HUES48 (cell line): ENCODE measurements at regions not wholly inside any gene's neighbourhood (a gene's known extent, or its start where the extent isn't known, plus 50 kb on each side); places are given as distances from the start of the nearest gene placed in this dataset.

Source experiments
- H3K27ac ChIP-seq: one replicate; pipeline ENCODE4 v1.7.0; 2013; ENCODE audit warnings: low read depth, low read length, inconsistent platforms
- H3K27me3 ChIP-seq: 2 replicates; pipeline ENCODE4 v1.6.1; 2013; ENCODE audit warnings: mild to moderate bottlenecking, low read length; ENCODE audit not compliant: control insufficient read depth, insufficient read depth
- H3K36me3 ChIP-seq: 2 replicates; pipeline ENCODE4 v1.6.1; 2013; ENCODE audit warnings: low read length; ENCODE audit not compliant: control insufficient read depth, insufficient read depth
- H3K4me1 ChIP-seq: 2 replicates; pipeline ENCODE4 v1.6.1; 2013; ENCODE audit warnings: mild to moderate bottlenecking, low read length; ENCODE audit not compliant: control insufficient read depth, insufficient read depth
- H3K4me3 ChIP-seq: 2 replicates; pipeline ENCODE4 v1.5.1; 2013; ENCODE audit warnings: mild to moderate bottlenecking, low read depth, low read length
- H3K9ac ChIP-seq: 2 replicates; pipeline ENCODE4 v1.6.1; 2013; ENCODE audit warnings: mild to moderate bottlenecking, low read depth, low read length, moderate library complexity
- H3K9me3 ChIP-seq: 2 replicates; pipeline ENCODE4 v1.6.1; 2013; ENCODE audit warnings: low read length; ENCODE audit not compliant: control insufficient read depth, insufficient read depth

DNA sequence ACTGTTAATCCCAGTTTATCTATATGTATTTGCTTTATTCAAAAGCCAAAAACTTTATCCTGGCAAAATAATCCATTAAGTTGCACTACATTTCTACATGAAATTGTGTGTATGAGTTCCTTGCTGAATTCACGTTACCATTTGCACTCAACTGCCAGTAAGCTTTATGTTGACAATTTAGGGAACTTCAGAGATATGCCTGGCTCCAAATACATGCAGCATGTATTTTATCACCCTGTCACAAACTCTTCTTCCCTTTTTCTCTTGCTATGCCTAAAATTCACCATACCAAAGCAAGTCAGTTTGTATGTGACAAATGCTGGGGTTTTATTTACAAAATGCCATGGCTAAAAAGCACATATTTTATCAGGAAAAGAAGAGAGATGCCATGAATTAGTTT, 157.6 kb upstream of the CDH2 start:
- Histone ChIP-seq H3K4me3 (no peak overlapping the region), H3K36me3 (no peaks in the 10 kb centered on the region), H3K4me1 (no peaks in the 10 kb centered on the region), H3K27ac (no peak overlapping the region), H3K9ac (no peak overlapping the region), H3K9me3 (no peaks in the 10 kb centered on the region), H3K27me3 (no peaks in the 10 kb centered on the region)

DNA sequence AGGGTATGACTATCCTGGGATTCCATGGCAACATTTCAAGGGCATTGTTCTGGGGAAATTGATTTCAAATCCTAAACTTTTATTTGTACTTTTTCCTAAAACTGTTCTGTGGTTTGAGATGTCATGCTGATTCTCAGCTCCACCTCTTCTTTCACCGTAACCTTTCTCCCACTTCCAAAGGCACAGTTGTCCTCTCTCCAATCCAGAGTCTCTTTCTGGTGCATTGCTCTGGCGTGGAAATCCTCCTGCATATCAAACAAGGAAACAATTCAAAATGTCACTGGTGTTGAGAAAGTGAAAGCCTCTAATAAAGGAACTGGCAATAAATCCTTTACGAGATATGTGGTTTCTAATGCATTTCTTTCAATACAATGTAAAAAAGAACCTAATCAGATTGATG, 155.1 kb upstream of the CDH2 start:
- H3K4me1 ChIP-seq = no peaks in the 10 kb centered on the region
- H3K4me3 ChIP-seq = no peak overlapping the region
- H3K9me3 ChIP-seq = no peaks in the 10 kb centered on the region
- no peaks in the 10 kb centered on the region for H3K27me3 ChIP-seq
- H3K27ac ChIP-seq = no peak overlapping the region
- no peak overlapping the region for H3K9ac ChIP-seq
- no peaks in the 10 kb centered on the region for H3K36me3 ChIP-seq

DNA sequence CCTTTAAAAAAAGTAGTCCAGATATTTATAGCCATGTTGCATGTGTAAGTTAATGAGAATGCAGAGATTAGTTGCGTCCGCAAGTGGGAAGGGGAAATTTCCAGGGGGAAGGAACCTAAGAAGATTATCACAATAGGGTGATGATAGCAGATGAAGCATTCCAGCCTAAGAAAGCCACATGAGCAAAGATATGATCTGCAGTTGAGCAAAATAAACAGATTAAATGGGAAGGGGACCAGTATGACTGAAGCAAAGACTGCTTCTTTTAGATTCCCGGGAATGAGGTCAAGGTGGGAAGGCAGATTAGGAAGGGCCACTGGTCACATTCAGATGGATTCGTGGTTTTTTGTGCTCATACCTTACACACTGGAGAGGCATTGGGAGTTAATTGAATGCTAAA, 154.6 kb upstream of the CDH2 start:
- H3K9ac ChIP-seq = no peak overlapping the region
- no peaks in the 10 kb centered on the region for H3K36me3 ChIP-seq
- no peaks in the 10 kb centered on the region for H3K4me1 ChIP-seq
- H3K4me3 ChIP-seq = no peak overlapping the region
- no peaks in the 10 kb centered on the region for H3K9me3 ChIP-seq
- no peak overlapping the region for H3K27ac ChIP-seq
- H3K27me3 ChIP-seq = no peaks in the 10 kb centered on the region

DNA sequence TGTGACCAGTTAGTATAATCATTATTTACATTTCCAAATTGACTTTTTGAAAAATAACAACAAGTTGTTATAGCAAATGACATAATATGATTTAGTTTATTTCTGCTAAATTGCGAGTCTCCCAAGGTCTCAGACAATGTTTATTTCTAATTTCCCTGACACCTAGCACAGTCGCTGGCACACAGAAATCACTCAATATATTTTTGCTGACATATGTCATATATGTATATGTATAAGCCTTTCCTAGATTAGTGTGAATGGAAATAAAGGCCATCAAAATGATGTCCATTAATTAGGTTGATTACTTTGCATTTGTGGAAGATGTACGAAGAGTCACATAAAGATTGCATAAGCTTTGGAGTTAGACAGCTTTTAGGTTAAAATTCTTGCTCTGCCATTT, 136.7 kb upstream of the CDH2 start:
- H3K36me3 ChIP-seq = no peaks in the 10 kb centered on the region
- H3K4me1 ChIP-seq = no peaks in the 10 kb centered on the region
- H3K9me3 ChIP-seq = no peaks in the 10 kb centered on the region

DNA sequence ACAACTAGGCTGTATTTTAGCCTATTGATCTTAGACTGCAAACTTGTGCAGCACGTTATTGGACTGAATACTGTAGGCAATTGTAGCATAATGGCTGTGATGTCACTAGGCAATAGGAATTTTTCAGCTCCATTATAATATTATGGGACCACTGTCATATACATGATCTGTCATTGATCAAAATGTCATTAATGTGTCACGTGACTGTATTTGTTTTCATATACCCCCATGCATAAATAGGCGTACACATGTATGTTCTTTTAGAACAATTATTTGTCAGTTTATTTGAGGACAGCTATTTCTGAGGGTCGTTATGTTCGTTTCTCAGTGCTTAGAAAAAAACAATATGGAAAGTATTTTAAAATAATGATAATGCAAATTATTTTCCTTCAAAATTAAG, 111.9 kb upstream of the CDH2 start:
- Histone ChIP-seq H3K9me3 (no peaks in the 10 kb centered on the region), H3K36me3 (no peaks in the 10 kb centered on the region), H3K4me1 (peaks cover 14% of the 10 kb centered on the region), H3K27me3 (peaks cover 20% of the 10 kb centered on the region), H3K9ac (no peak overlapping the region), H3K4me3 (no peak overlapping the region), H3K27ac (no peak overlapping the region)

More for the DNA sequence above, 136.7 kb upstream of the CDH2 start:
- H3K27me3 ChIP-seq = no peaks in the 10 kb centered on the region
- H3K9ac ChIP-seq = no peak overlapping the region
- H3K27ac ChIP-seq = no peak overlapping the region
- H3K4me3 ChIP-seq = no peak overlapping the region

DNA sequence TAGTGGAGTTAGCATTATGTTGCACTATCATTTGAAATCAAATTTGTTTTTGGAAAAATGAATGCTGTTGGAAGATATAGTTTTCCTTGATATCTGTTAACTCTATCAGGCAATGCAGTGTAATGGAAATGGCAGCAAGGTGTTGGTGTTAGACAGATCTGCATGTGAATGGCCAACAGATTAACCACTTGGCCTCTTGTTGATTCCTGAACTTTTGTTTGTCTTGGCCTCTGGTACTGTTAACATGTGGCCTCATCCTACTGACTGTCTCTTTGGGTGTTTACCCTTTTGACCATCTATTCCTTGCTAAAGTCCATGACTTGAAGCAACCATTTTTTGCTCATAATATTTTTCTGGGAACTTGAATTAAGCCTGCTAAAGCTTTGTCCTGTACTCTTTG, 110.2 kb upstream of the CDH2 start:
- Histone ChIP-seq H3K4me1 (peaks cover 14% of the 10 kb centered on the region), H3K9me3 (no peaks in the 10 kb centered on the region), H3K27me3 (peaks cover 20% of the 10 kb centered on the region), H3K9ac (no peak overlapping the region), H3K27ac (peak overlapping the region; percentile 44), H3K36me3 (no peaks in the 10 kb centered on the region), H3K4me3 (peak overlapping the region; percentile 3; the same call in 1 of the 2 replicates)

DNA sequence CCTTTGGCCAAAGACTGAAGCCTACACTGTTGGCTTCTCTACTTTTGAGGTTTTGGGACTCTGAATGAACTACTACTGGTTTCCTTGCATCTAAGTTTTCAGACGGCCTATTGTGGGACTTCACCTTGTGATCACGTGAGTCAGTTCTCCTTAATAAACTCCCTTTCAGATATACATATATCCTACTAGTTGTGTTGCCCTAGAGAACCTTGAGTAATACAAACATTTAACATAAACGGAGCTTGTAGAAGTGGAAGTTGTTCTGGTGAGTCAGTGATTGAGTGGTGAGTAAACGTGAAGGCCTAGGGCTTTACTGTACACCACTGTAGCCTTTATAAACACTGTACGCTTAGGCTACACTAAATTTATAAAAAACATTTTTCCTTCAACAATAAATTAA, 107.2 kb upstream of the CDH2 start:
- no peaks in the 10 kb centered on the region for H3K9me3 ChIP-seq
- H3K36me3 ChIP-seq = no peaks in the 10 kb centered on the region
- H3K27me3 ChIP-seq = peaks cover 20% of the 10 kb centered on the region
- no peak overlapping the region for H3K9ac ChIP-seq
- no peak overlapping the region for H3K27ac ChIP-seq
- peaks cover 28% of the 10 kb centered on the region for H3K4me1 ChIP-seq
- no peak overlapping the region for H3K4me3 ChIP-seq

DNA sequence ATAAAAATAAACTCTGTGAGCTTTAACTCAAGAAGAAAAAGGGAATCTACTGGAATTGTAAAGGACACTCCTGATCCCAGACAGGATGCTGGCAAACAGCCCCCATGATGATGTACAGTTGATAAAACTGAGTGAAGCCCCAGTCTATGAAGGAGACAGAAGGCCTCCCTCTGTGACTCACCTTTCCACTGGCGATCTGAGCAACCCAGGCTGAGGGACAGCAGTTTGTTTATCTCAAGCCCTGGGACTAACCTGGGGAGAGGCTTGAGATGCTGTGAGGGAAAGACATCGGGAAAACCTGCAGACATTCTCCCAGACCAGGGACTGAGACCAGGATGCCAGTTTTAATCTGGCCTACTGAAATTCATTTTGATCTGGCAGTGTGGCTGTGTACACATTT, 104.5 kb upstream of the CDH2 start:
- H3K4me1 ChIP-seq = peaks cover 15% of the 10 kb centered on the region
- no peak overlapping the region for H3K27ac ChIP-seq
- H3K9me3 ChIP-seq = no peaks in the 10 kb centered on the region
- peaks cover 8% of the 10 kb centered on the region for H3K27me3 ChIP-seq
- no peaks in the 10 kb centered on the region for H3K36me3 ChIP-seq
- no peak overlapping the region for H3K4me3 ChIP-seq
- H3K9ac ChIP-seq = no peak overlapping the region

DNA sequence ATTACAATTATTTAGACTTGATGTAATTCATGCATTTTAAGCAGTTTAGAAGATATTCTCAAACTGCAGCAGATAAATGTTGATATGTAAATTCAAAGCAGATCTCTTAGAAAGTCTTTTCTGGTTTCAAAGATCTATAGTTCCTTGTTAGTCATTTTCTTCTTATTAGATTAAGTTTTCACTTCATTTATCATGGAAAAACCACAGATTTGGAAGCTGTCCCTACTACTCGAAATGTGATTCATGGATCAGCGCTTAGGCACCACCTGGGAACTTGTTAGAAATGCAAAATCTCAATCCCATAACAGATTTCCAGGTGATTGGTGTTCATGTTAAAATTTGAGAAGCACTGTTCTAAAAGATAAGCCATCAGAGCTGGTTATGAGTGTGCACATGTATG, 92.8 kb upstream of the CDH2 start:
- H3K27me3 ChIP-seq = no peaks in the 10 kb centered on the region
- no peaks in the 10 kb centered on the region for H3K4me1 ChIP-seq
- no peak overlapping the region for H3K9ac ChIP-seq
- no peak overlapping the region for H3K27ac ChIP-seq
- H3K36me3 ChIP-seq = no peaks in the 10 kb centered on the region
- H3K4me3 ChIP-seq = no peak overlapping the region
- H3K9me3 ChIP-seq = no peaks in the 10 kb centered on the region

DNA sequence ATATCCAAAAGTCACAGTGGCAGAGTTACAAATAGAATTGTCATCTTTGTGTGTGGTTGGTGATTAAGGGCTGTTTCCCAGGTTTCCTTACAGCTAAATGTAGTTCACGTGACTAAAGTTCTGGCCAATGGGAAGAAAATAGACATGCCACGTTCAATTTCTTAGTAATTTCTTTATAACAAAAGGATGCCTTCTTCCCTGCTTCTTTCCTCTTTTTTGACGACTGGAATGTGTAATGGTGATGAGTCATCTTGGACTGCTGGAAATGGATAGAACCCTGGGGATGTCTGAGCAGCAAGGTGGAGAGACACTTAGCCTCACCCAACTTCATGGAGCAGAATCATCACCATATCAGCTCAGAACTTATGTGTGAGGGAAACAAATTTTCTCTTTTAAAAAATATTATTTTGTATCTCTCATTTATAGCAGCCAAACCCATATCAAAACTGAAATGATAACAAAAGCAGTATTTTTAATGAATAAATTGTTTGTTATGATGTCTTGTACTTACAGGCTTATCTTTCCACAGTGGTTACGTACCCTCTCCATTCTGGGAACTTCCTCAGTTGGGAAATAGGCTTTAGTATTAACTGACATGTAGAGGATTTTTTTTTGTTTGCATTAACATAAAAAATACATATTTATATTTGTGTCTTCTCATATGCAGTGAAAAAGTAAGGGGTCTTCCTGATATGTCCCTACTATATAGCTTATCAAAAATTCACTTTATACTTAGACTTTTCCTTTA, 91.1 kb upstream of the CDH2 start:
- no peaks in the 10 kb centered on the region for H3K9me3 ChIP-seq
- no peak overlapping the region for H3K9ac ChIP-seq
- no peak overlapping the region for H3K27ac ChIP-seq
- H3K36me3 ChIP-seq = no peaks in the 10 kb centered on the region
- no peak overlapping the region for H3K4me3 ChIP-seq
- no peaks in the 10 kb centered on the region for H3K4me1 ChIP-seq
- no peaks in the 10 kb centered on the region for H3K27me3 ChIP-seq

DNA sequence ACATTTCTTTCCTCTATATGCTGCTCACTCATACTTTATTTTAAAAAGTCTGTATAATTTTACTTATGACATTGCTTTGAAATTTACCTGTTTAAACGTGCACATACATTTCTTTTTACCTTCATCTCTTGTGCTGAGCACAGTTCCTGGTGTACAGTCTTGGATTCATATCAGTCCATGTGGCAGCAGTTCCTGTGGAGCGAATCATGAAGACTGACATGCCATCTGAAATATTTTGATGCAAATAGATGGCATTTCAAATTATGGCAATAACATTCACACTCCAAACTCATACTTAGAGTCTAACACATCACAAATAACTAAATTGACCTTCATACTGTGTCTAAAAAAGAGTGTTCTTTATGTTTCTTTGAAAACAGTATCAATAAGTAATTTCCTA, 90.3 kb upstream of the CDH2 start:
- no peaks in the 10 kb centered on the region for H3K9me3 ChIP-seq
- H3K4me1 ChIP-seq = no peaks in the 10 kb centered on the region
- H3K27ac ChIP-seq = no peak overlapping the region
- H3K4me3 ChIP-seq = no peak overlapping the region
- no peaks in the 10 kb centered on the region for H3K36me3 ChIP-seq
- no peaks in the 10 kb centered on the region for H3K27me3 ChIP-seq
- no peak overlapping the region for H3K9ac ChIP-seq
